Astrocyte (in vitro differentiated cells and primary cell): ENCODE measurements at regions not wholly inside any gene's neighbourhood (a gene's known extent, or its start where the extent isn't known, plus 50 kb on each side); places are given as distances from the start of the nearest gene placed in this dataset.

ENCODE experiments used
- DNase-seq: peaks from one replicate; pipeline ENCODE4 v3.0.0-alpha.2; 2010; ENCODE audit warnings: low read depth
- FAIRE-seq: peaks from 2 replicates; lab custom pipeline; 2011; peaks lifted over from hg19 to GRCh38; lab: Jason Lieb, UNC
- H2AFZ ChIP-seq: 2 replicates; pipeline ENCODE4 v1.6.0; 2012; ENCODE audit warnings: low read depth, low read length, inconsistent platforms
- H3K27ac ChIP-seq: 2 replicates; pipeline ENCODE4 v1.5.1; 2011; ENCODE audit warnings: low read depth, low read length, inconsistent platforms
- H3K27me3 ChIP-seq: 2 replicates; pipeline ENCODE4 v1.6.0; 2011; ENCODE audit warnings: low read length, inconsistent platforms; ENCODE audit not compliant: insufficient read depth
- H3K36me3 ChIP-seq: 2 replicates; pipeline ENCODE4 v1.5.1; 2011; ENCODE audit warnings: low read length, inconsistent platforms; ENCODE audit not compliant: insufficient read depth
- H3K4me1 ChIP-seq: 2 replicates; pipeline ENCODE4 v1.5.1; 2011; ENCODE audit warnings: low read length, inconsistent platforms; ENCODE audit not compliant: insufficient read depth
- H3K4me2 ChIP-seq: 2 replicates; pipeline ENCODE4 v1.6.0; 2012; ENCODE audit warnings: low read length, inconsistent platforms
- H3K4me3 ChIP-seq: 2 replicates; pipeline ENCODE4 v1.5.1; 2011; ENCODE audit warnings: low read depth, mild to moderate bottlenecking, low read length, inconsistent platforms; ENCODE audit not compliant: insufficient read depth
- H3K79me2 ChIP-seq: 2 replicates; pipeline ENCODE4 v1.6.0; 2012; ENCODE audit warnings: mild to moderate bottlenecking, low read length, inconsistent platforms; ENCODE audit not compliant: insufficient read depth
- H3K9ac ChIP-seq: 2 replicates; pipeline ENCODE4 v1.6.0; 2012; ENCODE audit warnings: mild to moderate bottlenecking, low read length, inconsistent platforms
- H3K9me3 ChIP-seq: 2 replicates; pipeline ENCODE4 v1.5.1; 2012; ENCODE audit warnings: low read depth, mild to moderate bottlenecking, low read length, inconsistent platforms; ENCODE audit not compliant: insufficient read depth
- H4K20me1 ChIP-seq: 2 replicates; pipeline ENCODE4 v1.6.0; 2012; ENCODE audit warnings: low read length, inconsistent platforms; ENCODE audit not compliant: insufficient read depth
- H3K27ac Mint-ChIP-seq: one replicate; pipeline ENCODE4 v1.8.0; 2021; ENCODE audit warnings: mild to moderate bottlenecking, mixed read lengths; ENCODE audit not compliant: unreplicated experiment
- H3K27me3 Mint-ChIP-seq: one replicate; pipeline ENCODE4 v1.8.0; 2021; ENCODE audit warnings: low read depth, mixed read lengths; ENCODE audit not compliant: unreplicated experiment
- H3K36me3 Mint-ChIP-seq: one replicate; pipeline ENCODE4 v1.8.0; 2021; ENCODE audit warnings: low read depth, mixed read lengths; ENCODE audit not compliant: unreplicated experiment
- H3K4me1 Mint-ChIP-seq: one replicate; pipeline ENCODE4 v1.8.0; 2021; ENCODE audit warnings: low read depth, mixed read lengths; ENCODE audit not compliant: unreplicated experiment
- H3K4me3 Mint-ChIP-seq: one replicate; pipeline ENCODE4 v1.8.0; 2021; ENCODE audit warnings: mild to moderate bottlenecking, moderate library complexity, mixed read lengths; ENCODE audit not compliant: unreplicated experiment
- H3K9me3 Mint-ChIP-seq: one replicate; pipeline ENCODE4 v1.8.0; 2021; ENCODE audit warnings: mild to moderate bottlenecking, mixed read lengths; ENCODE audit not compliant: unreplicated experiment
- EZH2 ChIP-seq: IDR thresholded peaks from 2 replicates; pipeline ENCODE4 v1.6.1; 2012; ENCODE audit warnings: mild to moderate bottlenecking, low read length, inconsistent platforms; ENCODE audit not compliant: insufficient read depth
- TF ChIP-seq, protein P1 (sequence below): IDR thresholded peaks from 2 replicates; pipeline ENCODE4 v1.5.1; 2011; ENCODE audit warnings: low read depth, mild to moderate bottlenecking, inconsistent platforms, low read length, moderate library complexity; ENCODE audit not compliant: insufficient read depth

DNA sequence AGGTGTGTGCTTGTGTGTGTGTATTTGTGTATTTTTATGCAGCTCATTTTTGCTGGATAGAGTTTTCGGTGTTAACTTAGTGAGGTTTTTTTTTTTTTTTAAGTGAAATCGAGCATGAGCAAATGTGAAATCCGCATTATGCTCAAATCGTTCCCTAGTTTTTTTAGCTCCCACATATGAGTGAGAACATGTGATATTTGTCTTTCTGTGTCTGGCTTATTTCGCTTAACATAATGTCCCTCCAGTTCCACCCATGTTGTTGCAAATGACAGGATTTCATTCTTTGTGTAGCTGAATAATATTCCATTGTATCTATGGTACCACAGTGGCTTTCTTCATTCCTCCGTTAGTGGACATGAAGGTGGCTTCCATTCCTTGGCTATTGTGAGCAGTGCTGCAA is 1103.3 kb upstream of the EEF2KMT start:
- H3K4me1 ChIP-seq = no peaks in the 10 kb centered on the region
- no peaks in the 10 kb centered on the region for H3K9me3 Mint-ChIP-seq
- peaks cover 2% of the 10 kb centered on the region for H3K27me3 Mint-ChIP-seq
- TF ChIP-seq, protein P1, sequence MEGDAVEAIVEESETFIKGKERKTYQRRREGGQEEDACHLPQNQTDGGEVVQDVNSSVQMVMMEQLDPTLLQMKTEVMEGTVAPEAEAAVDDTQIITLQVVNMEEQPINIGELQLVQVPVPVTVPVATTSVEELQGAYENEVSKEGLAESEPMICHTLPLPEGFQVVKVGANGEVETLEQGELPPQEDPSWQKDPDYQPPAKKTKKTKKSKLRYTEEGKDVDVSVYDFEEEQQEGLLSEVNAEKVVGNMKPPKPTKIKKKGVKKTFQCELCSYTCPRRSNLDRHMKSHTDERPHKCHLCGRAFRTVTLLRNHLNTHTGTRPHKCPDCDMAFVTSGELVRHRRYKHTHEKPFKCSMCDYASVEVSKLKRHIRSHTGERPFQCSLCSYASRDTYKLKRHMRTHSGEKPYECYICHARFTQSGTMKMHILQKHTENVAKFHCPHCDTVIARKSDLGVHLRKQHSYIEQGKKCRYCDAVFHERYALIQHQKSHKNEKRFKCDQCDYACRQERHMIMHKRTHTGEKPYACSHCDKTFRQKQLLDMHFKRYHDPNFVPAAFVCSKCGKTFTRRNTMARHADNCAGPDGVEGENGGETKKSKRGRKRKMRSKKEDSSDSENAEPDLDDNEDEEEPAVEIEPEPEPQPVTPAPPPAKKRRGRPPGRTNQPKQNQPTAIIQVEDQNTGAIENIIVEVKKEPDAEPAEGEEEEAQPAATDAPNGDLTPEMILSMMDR = no peak
- no peak for TF ChIP-seq EZH2
- no peaks in the 10 kb centered on the region for H3K9me3 ChIP-seq
- H3K27ac ChIP-seq = no peak overlapping the region
- no peaks in the 10 kb centered on the region for H4K20me1 ChIP-seq
- H3K27me3 ChIP-seq = no peaks in the 10 kb centered on the region
- no peak overlapping the region for H2AFZ ChIP-seq
- no peak overlapping the region for H3K4me2 ChIP-seq
- no peak overlapping the region for H3K9ac ChIP-seq
- H3K4me1 Mint-ChIP-seq = peaks cover 8% of the 10 kb centered on the region
- no peak overlapping the region for H3K4me3 Mint-ChIP-seq
- no peak for DNase-seq
- no peak for FAIRE-seq
- H3K79me2 ChIP-seq = no peaks in the 10 kb centered on the region
- no peaks in the 10 kb centered on the region for H3K36me3 ChIP-seq
- H3K36me3 Mint-ChIP-seq = no peaks in the 10 kb centered on the region
- no peak overlapping the region for H3K4me3 ChIP-seq
- H3K27ac Mint-ChIP-seq = no peak overlapping the region

- FAIRE-seq (no peak), DNase-seq (no peak)
- TF ChIP-seq, protein P1 = no peak
- no peak for TF ChIP-seq EZH2
- Histone ChIP-seq H2AFZ (no peak overlapping the region), H3K4me2 (no peak overlapping the region), H3K79me2 (no peaks in the 10 kb centered on the region), H3K4me3 (no peak overlapping the region), H3K9me3 (no peaks in the 10 kb centered on the region), H3K27me3 (no peaks in the 10 kb centered on the region), H4K20me1 (no peaks in the 10 kb centered on the region), H3K9ac (no peak overlapping the region), H3K4me1 (no peaks in the 10 kb centered on the region), H3K36me3 (no peaks in the 10 kb centered on the region), H3K27ac (no peak overlapping the region)
- H3K27me3 Mint-ChIP-seq = peaks cover 2% of the 10 kb centered on the region
- no peaks in the 10 kb centered on the region for H3K36me3 Mint-ChIP-seq
- H3K27ac Mint-ChIP-seq = no peak overlapping the region
- peaks cover 8% of the 10 kb centered on the region for H3K4me1 Mint-ChIP-seq
- H3K9me3 Mint-ChIP-seq = no peaks in the 10 kb centered on the region
- no peak overlapping the region for H3K4me3 Mint-ChIP-seq
Observed at GRCh38 chr16:6200271-6200670, 1102.7 kb upstream of the EEF2KMT start.

DNA sequence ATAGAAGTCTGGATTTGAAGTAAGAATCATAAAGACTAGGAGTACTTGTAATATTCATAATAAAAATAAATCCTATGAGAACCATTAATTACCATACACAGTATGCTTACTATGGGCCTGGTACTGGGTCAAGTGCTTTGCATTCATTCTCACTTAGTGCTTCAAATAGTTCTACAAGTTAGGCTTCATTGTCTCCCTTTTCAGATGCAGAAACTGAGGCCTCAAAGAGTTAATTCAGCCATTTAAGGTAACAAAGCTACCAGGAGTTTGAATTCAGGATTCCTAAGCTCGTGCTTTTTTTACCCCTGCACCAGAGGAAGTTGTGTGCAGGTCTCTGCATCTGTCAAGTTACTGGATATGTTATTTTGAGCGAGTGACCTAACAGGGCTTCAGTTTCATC is 1098.4 kb upstream of the EEF2KMT start:
- Mint-ChIP-seq H3K27me3 (peaks cover 2% of the 10 kb centered on the region), H3K27ac (no peak overlapping the region)
- no peaks in the 10 kb centered on the region for H3K36me3 ChIP-seq

More for the DNA sequence above, 1098.4 kb upstream of the EEF2KMT start:
- Mint-ChIP-seq H3K4me1 (peaks cover 8% of the 10 kb centered on the region), H3K36me3 (no peaks in the 10 kb centered on the region), H3K9me3 (peaks cover 2% of the 10 kb centered on the region), H3K4me3 (no peak overlapping the region)
- Histone ChIP-seq H3K27ac (no peak overlapping the region), H3K79me2 (no peaks in the 10 kb centered on the region), H3K27me3 (no peaks in the 10 kb centered on the region), H3K4me1 (no peaks in the 10 kb centered on the region), H3K4me2 (no peak overlapping the region), H3K9me3 (no peaks in the 10 kb centered on the region), H3K9ac (no peak overlapping the region), H4K20me1 (no peaks in the 10 kb centered on the region), H2AFZ (no peak overlapping the region), H3K4me3 (no peak overlapping the region)
- FAIRE-seq (no peak), DNase-seq (no peak)
- TF ChIP-seq EZH2 = no peak
- TF ChIP-seq, protein P1 = no peak
